GM10248 (cell line): ENCODE measurements at regions not wholly inside any gene's neighbourhood (a gene's known extent, or its start where the extent isn't known, plus 50 kb on each side); places are given as distances from the start of the nearest gene placed in this dataset.

Experiments
- CTCF ChIA-PET: fragments of 300-600 bp; sonication (Branson Sonifier 250); formaldehyde crosslinking; extraction: SDS; loops from one replicate; lab custom pipeline; 2021; ENCODE audit warnings: antibody characterized with exemption; lab: Yijun Ruan, JAX
- POLR2A ChIA-PET: fragments of 350-650 bp; sonication (Branson Sonifier 250); formaldehyde crosslinking; extraction: SDS; loops from one replicate; lab custom pipeline; 2020; ENCODE audit warnings: antibody characterized with exemption; lab: Yijun Ruan, JAX
- DNase-seq: peaks from one replicate; pipeline ENCODE4 v3.0.0; 2012; ENCODE audit errors: extremely low spot score
- CTCF ChIP-seq: IDR thresholded peaks from 2 replicates; pipeline ENCODE4 v1.5.1; 2012; ENCODE audit warnings: mild to moderate bottlenecking, low read depth; ENCODE audit errors: extremely low read depth, missing control alignments, control extremely low read depth

- no peak for DNase-seq
- ChIA-PET POLR2A (no interaction called here), CTCF (no interaction called here)
- TF ChIP-seq CTCF = no peak
Measured at GRCh38 chr2:13128139-13128538, 411.4 kb downstream of the TRIB2 start.

- ChIA-PET CTCF (no interaction called here), POLR2A (no interaction called here)
- DNase-seq = no peak
- no peak for TF ChIP-seq CTCF
Measured at GRCh38 chr2:13135369-13135768, 418.6 kb downstream of the TRIB2 start.

GRCh38 chr2:13135856-13136255 lies 419.1 kb downstream of the TRIB2 start:
- POLR2A ChIA-PET = no interaction called here
- TF ChIP-seq CTCF = no peak
- DNase-seq = no peak
- CTCF ChIA-PET = no interaction called here

GRCh38 chr2:13137679-13138078 lies 420.9 kb downstream of the TRIB2 start:
- CTCF ChIA-PET = no interaction called here
- DNase-seq = no peak
- POLR2A ChIA-PET = no interaction called here
- no peak for TF ChIP-seq CTCF

- no peak for DNase-seq
- TF ChIP-seq CTCF = no peak
- POLR2A ChIA-PET = no interaction called here
- CTCF ChIA-PET = interaction anchor here (0.8 to 1.8 kb wide), 2 partner anchors 11 to 16 kb away, joined by 3 to 7 read pairs; no protein-coding TSS in a partner anchor
Measured at GRCh38 chr2:13141315-13141714, 424.6 kb downstream of the TRIB2 start.

- ChIA-PET CTCF (interaction anchor here (1.5 to 1.6 kb wide), 2 partner anchors 9 to 12 kb away, joined by 3 read pairs; no protein-coding TSS in a partner anchor), POLR2A (no interaction called here)
- no peak for TF ChIP-seq CTCF
- no peak for DNase-seq
Measured at GRCh38 chr2:13143451-13143850, 426.7 kb downstream of the TRIB2 start.
